ENCODE measurements at regions not wholly inside any gene's neighbourhood (a gene's known extent, or its start where the extent isn't known, plus 50 kb on each side); places are given as distances from the start of the nearest gene placed in this dataset.

- Histone ChIP-seq H2AFZ (ENCODE audit: insufficient read depth, low read depth, low read length, poor library complexity, severe bottlenecking) (no peak overlapping the region), H3K9me3 (replicated peaks in 1 of 2; ENCODE audit: control insufficient read depth in 1 of 2, insufficient read depth in 1 of 2, low read length in 2 of 2) (no peaks in the 10 kb centered on the region), H4K20me1 (ENCODE audit: insufficient read depth, low read length) (no peaks in the 10 kb centered on the region), H3K36me3 (replicated peaks in 1 of 2; ENCODE audit: control insufficient read depth in 1 of 2, insufficient read depth in 2 of 2, low read length in 2 of 2) (no peaks in the 10 kb centered on the region), H3K27me3 (ENCODE audit: control insufficient read depth in 2 of 2, insufficient read depth in 2 of 2, low read length in 2 of 2) (no peaks in the 10 kb centered on the region), H3K4me3 (replicated peaks in 1 of 3; ENCODE audit: low read depth in 2 of 3, low read length in 3 of 3) (no peak overlapping the region), H3K79me2 (ENCODE audit: insufficient read depth, low read length) (no peaks in the 10 kb centered on the region), H3K9ac (ENCODE audit: insufficient read depth, low read length, poor library complexity, severe bottlenecking) (no peak overlapping the region), H3K27ac (ENCODE audit: low read depth in 1 of 2, low read length in 2 of 2) (no peak overlapping the region), H3K4me2 (replicated peaks; ENCODE audit: extremely low read depth, low read length, poor library complexity, severe bottlenecking) (no peak overlapping the region), H3K4me1 (ENCODE audit: control insufficient read depth in 1 of 2, insufficient read depth in 2 of 2, low read length in 2 of 2) (no peaks in the 10 kb centered on the region)
- Mint-ChIP-seq H3K4me3 (no peak overlapping the region), H3K27me3 (ENCODE audit: low read depth in 3 of 3) (peaks cover 5 to 9% (median 6%) of the 10 kb centered on the region in 3 donors), H3K4me1 (peaks cover 20% of the 10 kb centered on the region), H3K9me3 (no peaks in the 10 kb centered on the region), H3K36me3 (no peaks in the 10 kb centered on the region), H3K27ac (no peak overlapping the region)
- no peak for TF ChIP-seq CTCF (IDR thresholded peaks at IDR 0.05)
- no CpG with 5 or more reads among the region's 1 CpG for WGBS (ENCODE audit: insufficient coverage)
- no peak for DNase-seq
- intact Hi-C loops (cut with micrococcal nuclease) = no loop called here
Measured at GRCh38 chr1:212528501-212528900, 80.1 kb upstream of the ATF3 start.

- Histone ChIP-seq H3K4me1 (ENCODE audit: control insufficient read depth in 1 of 2, insufficient read depth in 2 of 2, low read length in 2 of 2) (no peaks in the 10 kb centered on the region), H3K4me3 (replicated peaks in 1 of 3; ENCODE audit: low read depth in 2 of 3, low read length in 3 of 3) (no peak overlapping the region), H2AFZ (ENCODE audit: insufficient read depth, low read depth, low read length, poor library complexity, severe bottlenecking) (no peak overlapping the region), H3K4me2 (replicated peaks; ENCODE audit: extremely low read depth, low read length, poor library complexity, severe bottlenecking) (no peak overlapping the region), H3K9me3 (replicated peaks in 1 of 2; ENCODE audit: control insufficient read depth in 1 of 2, insufficient read depth in 1 of 2, low read length in 2 of 2) (no peaks in the 10 kb centered on the region), H3K27ac (ENCODE audit: low read depth in 1 of 2, low read length in 2 of 2) (no peak overlapping the region), H4K20me1 (ENCODE audit: insufficient read depth, low read length) (no peaks in the 10 kb centered on the region), H3K79me2 (ENCODE audit: insufficient read depth, low read length) (no peaks in the 10 kb centered on the region), H3K27me3 (ENCODE audit: control insufficient read depth in 2 of 2, insufficient read depth in 2 of 2, low read length in 2 of 2) (no peaks in the 10 kb centered on the region), H3K9ac (ENCODE audit: insufficient read depth, low read length, poor library complexity, severe bottlenecking) (no peak overlapping the region), H3K36me3 (replicated peaks in 1 of 2; ENCODE audit: control insufficient read depth in 1 of 2, insufficient read depth in 2 of 2, low read length in 2 of 2) (no peaks in the 10 kb centered on the region)
- Mint-ChIP-seq H3K4me1 (peaks cover 22% of the 10 kb centered on the region), H3K4me3 (no peak overlapping the region), H3K27me3 (ENCODE audit: low read depth in 3 of 3) (peaks cover 5 to 7% (median 6%) of the 10 kb centered on the region in 3 donors), H3K27ac (no peak overlapping the region), H3K36me3 (no peaks in the 10 kb centered on the region), H3K9me3 (no peaks in the 10 kb centered on the region)
- WGBS (ENCODE audit: insufficient coverage) = 100% methylated on average over 4 of the region's 6 CpGs
- intact Hi-C loops (cut with micrococcal nuclease) = no loop called here
- no peak for TF ChIP-seq CTCF (IDR thresholded peaks at IDR 0.05)
- no peak for DNase-seq
Measured at GRCh38 chr1:212529211-212529741, 79.3 kb upstream of the ATF3 start.

All from CD14-positive monocyte (primary cell).